ENCODE measurements at regions not wholly inside any gene's neighbourhood (a gene's known extent, or its start where the extent isn't known, plus 50 kb on each side); places are given as distances from the start of the nearest gene placed in this dataset.

DNA sequence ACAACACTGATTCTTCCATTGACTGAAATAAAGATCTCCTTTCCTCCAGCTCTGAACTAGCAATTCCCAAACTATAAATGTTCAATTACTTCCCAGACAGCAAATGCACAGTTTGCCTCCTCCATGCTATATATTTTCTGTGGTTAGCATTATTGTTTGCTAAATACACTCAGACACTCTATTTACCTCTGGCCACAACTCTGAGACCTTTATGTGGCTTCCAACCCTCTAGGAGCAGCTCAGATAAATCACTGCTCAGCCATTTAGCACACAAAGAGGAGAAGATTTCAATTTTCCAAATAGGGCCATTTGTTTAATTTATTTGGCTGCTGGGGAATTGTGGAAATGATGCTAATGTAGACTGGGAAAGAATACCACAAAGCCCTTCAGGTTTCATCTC is 202.0 kb downstream of the SPTSSA start:
- CTCF ChIA-PET: no interaction called here
- BruUV-seq (replicated peaks): no TSS peak
- intact Hi-C loops (cut with micrococcal nuclease; ENCODE audit: unreplicated experiment): no loop called here
- Mint-ChIP-seq H3K27me3 (ENCODE audit: unreplicated experiment) (peaks cover 9% of the 10 kb centered on the region), H3K36me3 (ENCODE audit: insufficient read depth, unreplicated experiment) (no peaks in the 10 kb centered on the region), H3K4me3 (ENCODE audit: low read depth, unreplicated experiment) (no peak overlapping the region), H3K27ac (ENCODE audit: unreplicated experiment) (no peak overlapping the region), H3K9me3 (ENCODE audit: low read depth, unreplicated experiment) (no peaks in the 10 kb centered on the region), H3K4me1 (ENCODE audit: low read depth, unreplicated experiment) (no peaks in the 10 kb centered on the region)
- TF ChIP-seq, protein P1, sequence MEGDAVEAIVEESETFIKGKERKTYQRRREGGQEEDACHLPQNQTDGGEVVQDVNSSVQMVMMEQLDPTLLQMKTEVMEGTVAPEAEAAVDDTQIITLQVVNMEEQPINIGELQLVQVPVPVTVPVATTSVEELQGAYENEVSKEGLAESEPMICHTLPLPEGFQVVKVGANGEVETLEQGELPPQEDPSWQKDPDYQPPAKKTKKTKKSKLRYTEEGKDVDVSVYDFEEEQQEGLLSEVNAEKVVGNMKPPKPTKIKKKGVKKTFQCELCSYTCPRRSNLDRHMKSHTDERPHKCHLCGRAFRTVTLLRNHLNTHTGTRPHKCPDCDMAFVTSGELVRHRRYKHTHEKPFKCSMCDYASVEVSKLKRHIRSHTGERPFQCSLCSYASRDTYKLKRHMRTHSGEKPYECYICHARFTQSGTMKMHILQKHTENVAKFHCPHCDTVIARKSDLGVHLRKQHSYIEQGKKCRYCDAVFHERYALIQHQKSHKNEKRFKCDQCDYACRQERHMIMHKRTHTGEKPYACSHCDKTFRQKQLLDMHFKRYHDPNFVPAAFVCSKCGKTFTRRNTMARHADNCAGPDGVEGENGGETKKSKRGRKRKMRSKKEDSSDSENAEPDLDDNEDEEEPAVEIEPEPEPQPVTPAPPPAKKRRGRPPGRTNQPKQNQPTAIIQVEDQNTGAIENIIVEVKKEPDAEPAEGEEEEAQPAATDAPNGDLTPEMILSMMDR (IDR thresholded peaks at IDR 0.05; ENCODE audit: unreplicated experiment): no peak
- no peak for DNase-seq

DNA sequence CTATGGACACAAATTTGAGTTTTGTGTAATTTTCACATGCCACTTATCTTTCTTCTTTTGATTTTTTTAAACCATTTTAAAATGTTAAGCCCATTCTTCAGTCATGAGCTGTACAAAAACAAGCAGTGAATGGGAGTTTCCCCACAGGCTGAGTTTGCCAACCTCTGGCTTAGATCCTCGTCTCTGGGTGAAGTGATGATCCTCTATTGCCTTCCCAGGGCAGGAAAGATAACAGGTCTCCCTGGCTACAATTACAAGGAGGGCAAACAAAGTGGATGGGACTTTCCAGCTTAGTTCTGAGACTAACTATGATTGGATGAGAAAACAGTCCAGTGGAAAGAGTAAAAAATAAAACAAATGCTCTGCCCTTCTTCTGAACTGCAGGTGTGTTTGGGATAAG is 203.7 kb downstream of the SPTSSA start:
- BruUV-seq (replicated peaks): no TSS peak
- peaks cover 9% of the 10 kb centered on the region for H3K27me3 Mint-ChIP-seq (ENCODE audit: unreplicated experiment)
- CTCF ChIA-PET: no interaction called here
- no peaks in the 10 kb centered on the region for H3K9me3 Mint-ChIP-seq (ENCODE audit: low read depth, unreplicated experiment)
- H3K4me3 Mint-ChIP-seq (ENCODE audit: low read depth, unreplicated experiment): no peak overlapping the region
- no peak for DNase-seq
- no peaks in the 10 kb centered on the region for H3K36me3 Mint-ChIP-seq (ENCODE audit: insufficient read depth, unreplicated experiment)
- TF ChIP-seq, protein P1 (IDR thresholded peaks at IDR 0.05; ENCODE audit: unreplicated experiment): no peak
- no peak overlapping the region for H3K27ac Mint-ChIP-seq (ENCODE audit: unreplicated experiment)
- no peaks in the 10 kb centered on the region for H3K4me1 Mint-ChIP-seq (ENCODE audit: low read depth, unreplicated experiment)
- intact Hi-C loops (cut with micrococcal nuclease; ENCODE audit: unreplicated experiment): no loop called here

DNA sequence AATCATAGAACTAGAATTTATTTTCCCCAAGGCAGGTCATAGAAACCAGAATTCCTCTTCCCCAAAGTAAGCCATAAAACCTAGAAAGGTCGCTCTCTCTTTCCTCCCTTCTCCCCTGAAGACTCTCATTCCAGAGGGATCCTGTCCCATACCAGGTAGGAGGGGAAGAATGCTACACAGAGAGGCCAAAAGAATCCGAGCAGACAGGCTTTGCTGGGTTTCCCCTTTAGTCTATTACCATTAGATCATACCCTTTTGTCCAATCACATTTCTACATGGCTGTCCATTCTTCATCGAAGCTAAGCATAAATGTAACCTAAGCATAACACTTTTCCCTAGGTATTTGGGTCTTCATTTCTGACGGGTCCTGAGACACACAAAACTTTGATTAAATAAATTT is 204.5 kb downstream of the SPTSSA start:
- peaks cover 6% of the 10 kb centered on the region for H3K27me3 Mint-ChIP-seq (ENCODE audit: unreplicated experiment)
- no peaks in the 10 kb centered on the region for H3K4me1 Mint-ChIP-seq (ENCODE audit: low read depth, unreplicated experiment)
- TF ChIP-seq, protein P1 (IDR thresholded peaks at IDR 0.05; ENCODE audit: unreplicated experiment): no peak
- intact Hi-C loops (cut with micrococcal nuclease; ENCODE audit: unreplicated experiment): no loop called here
- H3K36me3 Mint-ChIP-seq (ENCODE audit: insufficient read depth, unreplicated experiment): no peaks in the 10 kb centered on the region
- CTCF ChIA-PET: no interaction called here
- no peak overlapping the region for H3K27ac Mint-ChIP-seq (ENCODE audit: unreplicated experiment)
- BruUV-seq (replicated peaks): no TSS peak
- no peak for DNase-seq
- H3K4me3 Mint-ChIP-seq (ENCODE audit: low read depth, unreplicated experiment): no peak overlapping the region
- no peaks in the 10 kb centered on the region for H3K9me3 Mint-ChIP-seq (ENCODE audit: low read depth, unreplicated experiment)

DNA sequence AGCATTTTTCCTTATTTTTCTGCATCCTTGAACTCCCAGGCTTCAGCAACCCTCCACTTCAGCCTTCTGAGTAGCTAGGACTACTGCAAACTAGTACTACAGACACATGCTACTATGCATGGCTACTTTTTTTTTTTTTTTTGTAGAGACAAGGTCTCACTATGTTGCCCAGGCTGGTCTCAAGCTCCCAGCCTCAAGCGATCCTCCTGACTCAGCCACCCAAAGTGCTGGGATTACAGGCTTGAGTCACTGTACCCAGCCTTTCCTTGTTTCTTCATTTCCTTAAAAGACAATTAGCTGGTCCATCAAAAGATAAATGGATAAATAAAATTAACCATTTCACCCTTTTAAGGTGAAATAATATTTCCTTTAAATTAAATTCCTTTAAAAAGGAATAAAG is 205.8 kb downstream of the SPTSSA start:
- intact Hi-C loops (cut with micrococcal nuclease; ENCODE audit: unreplicated experiment): no loop called here

More for the DNA sequence above, 205.8 kb downstream of the SPTSSA start:
- no peaks in the 10 kb centered on the region for H3K36me3 Mint-ChIP-seq (ENCODE audit: insufficient read depth, unreplicated experiment)
- no TSS peak for BruUV-seq (replicated peaks)
- TF ChIP-seq, protein P1 (IDR thresholded peaks at IDR 0.05; ENCODE audit: unreplicated experiment): no peak
- no peaks in the 10 kb centered on the region for H3K9me3 Mint-ChIP-seq (ENCODE audit: low read depth, unreplicated experiment)
- H3K4me3 Mint-ChIP-seq (ENCODE audit: low read depth, unreplicated experiment): no peak overlapping the region
- DNase-seq: no peak
- no peak overlapping the region for H3K27ac Mint-ChIP-seq (ENCODE audit: unreplicated experiment)
- no peaks in the 10 kb centered on the region for H3K4me1 Mint-ChIP-seq (ENCODE audit: low read depth, unreplicated experiment)
- H3K27me3 Mint-ChIP-seq (ENCODE audit: unreplicated experiment): no peaks in the 10 kb centered on the region
- CTCF ChIA-PET: interaction anchor here (0.8 kb wide), 1 partner anchor 52 kb away, joined by 3 read pairs; no protein-coding TSS in a partner anchor

Data from Calu3 (cell line).